HL-60 (cell line): ENCODE measurements at regions not wholly inside any gene's neighbourhood (a gene's known extent, or its start where the extent isn't known, plus 50 kb on each side); places are given as distances from the start of the nearest gene placed in this dataset.

Experiments used
- CTCF ChIP-seq: IDR thresholded peaks from one replicate; pipeline ENCODE4 v1.5.1; 2011; ENCODE audit warnings: low read length, control low read depth, inconsistent platforms; ENCODE audit not compliant: insufficient read depth
- GABPA ChIP-seq: IDR thresholded peaks from 2 replicates; pipeline ENCODE4 v1.6.1; 2012; ENCODE audit warnings: low read depth

- TF ChIP-seq CTCF (no peak), GABPA (no peak)
Observed at GRCh38 chr3:72331076-72331475, 517.2 kb downstream of the SHQ1 start.
